Activated CD8-positive, alpha-beta T cell treated with anti-CD3 and anti-CD28 coated beads for 36 hours (primary cell): ENCODE measurements at regions not wholly inside any gene's neighbourhood (a gene's known extent, or its start where the extent isn't known, plus 50 kb on each side); places are given as distances from the start of the nearest gene placed in this dataset.

Experiments used
- ATAC-seq: fragments of 200-7000 bp; cut with Tn5 transposase; one replicate; pipeline ENCODE4 v1.10.0; 2021; ENCODE audit warnings: mild to moderate bottlenecking, moderate library complexity
- CTCF ChIA-PET: fragments of 350-600 bp; sonication (Branson Sonifier 250); formaldehyde crosslinking; loops from one replicate; lab custom pipeline; 2021; ENCODE audit warnings: antibody characterized with exemption; lab: Charles Lee
- POLR2A ChIA-PET: fragments of 350-600 bp; sonication (Branson Sonifier 250); formaldehyde crosslinking; loops from one replicate; lab custom pipeline; 2021; ENCODE audit warnings: antibody characterized with exemption; lab: Charles Lee
- DNase-seq: peaks from one replicate; pipeline ENCODE4 v3.0.0-alpha.2; 2020
- H3K27ac Mint-ChIP-seq: one replicate; pipeline ENCODE4 v1.8.0; 2021; ENCODE audit warnings: mild to moderate bottlenecking, mixed read lengths
- H3K27me3 Mint-ChIP-seq: one replicate; pipeline ENCODE4 v1.8.0; 2021; ENCODE audit warnings: mixed read lengths
- H3K36me3 Mint-ChIP-seq: one replicate; pipeline ENCODE4 v1.8.0; 2021; ENCODE audit warnings: low read depth, mixed read lengths
- H3K4me1 Mint-ChIP-seq: one replicate; pipeline ENCODE4 v1.8.0; 2021; ENCODE audit warnings: low read depth, mixed read lengths
- H3K4me3 Mint-ChIP-seq: one replicate; pipeline ENCODE4 v1.8.0; 2021; ENCODE audit warnings: mild to moderate bottlenecking, moderate library complexity, mixed read lengths
- H3K9me3 Mint-ChIP-seq: one replicate; pipeline ENCODE4 v1.8.0; 2021; ENCODE audit warnings: mixed read lengths
- CTCF ChIP-seq: fragments of 200-600 bp; IDR thresholded peaks from one replicate; pipeline ENCODE4 v1.8.0; 2022; ENCODE audit warnings: antibody characterized with exemption, mild to moderate bottlenecking
- intact Hi-C: fragments of 100-400 bp; cut with micrococcal nuclease; formaldehyde crosslinking; loops from one replicate; pipeline ENCODE4 v1.10.0; 2022

GRCh38 chr10:78850644-78851435 lies 217.9 kb upstream of the ZMIZ1 start:
- H3K27me3 Mint-ChIP-seq = no peaks in the 10 kb centered on the region
- POLR2A ChIA-PET = interaction anchor here (0.6 kb wide), 1 partner anchor 194 kb away, joined by 4 read pairs; no protein-coding TSS in a partner anchor
- no peaks in the 10 kb centered on the region for H3K4me1 Mint-ChIP-seq
- CTCF ChIA-PET = interaction anchor here (0.7 to 1.5 kb wide), 3 partner anchors 17 to 344 kb away, joined by 3 to 6 read pairs (median 3); no protein-coding TSS in a partner anchor
- H3K4me3 Mint-ChIP-seq = no peak overlapping the region
- no peak for TF ChIP-seq CTCF
- no peak for ATAC-seq
- intact Hi-C loops = loop anchor here (10.0 kb wide), 1 partner anchor 344 kb away; no protein-coding TSS in a partner anchor
- no peaks in the 10 kb centered on the region for H3K9me3 Mint-ChIP-seq
- no peak overlapping the region for H3K27ac Mint-ChIP-seq
- DNase-seq = no peak
- H3K36me3 Mint-ChIP-seq = no peaks in the 10 kb centered on the region

GRCh38 chr10:78851647-78852046 lies 217.1 kb upstream of the ZMIZ1 start:
- TF ChIP-seq CTCF = no peak
- intact Hi-C loops = loop anchor here (10.0 kb wide), 1 partner anchor 343 kb away; no protein-coding TSS in a partner anchor
- Mint-ChIP-seq H3K9me3 (no peaks in the 10 kb centered on the region), H3K27ac (no peak overlapping the region), H3K36me3 (no peaks in the 10 kb centered on the region), H3K4me3 (no peak overlapping the region), H3K27me3 (no peaks in the 10 kb centered on the region), H3K4me1 (no peaks in the 10 kb centered on the region)
- DNase-seq (no peak), ATAC-seq (no peak)
- ChIA-PET POLR2A (no interaction called here), CTCF (interaction anchor here (0.8 to 1.5 kb wide), 3 partner anchors 24 to 344 kb away, joined by 3 to 6 read pairs (median 3); no protein-coding TSS in a partner anchor)

GRCh38 chr10:78852466-78853240 lies 216.1 kb upstream of the ZMIZ1 start:
- intact Hi-C loops = loop anchor here (10.0 kb wide), 1 partner anchor 342 kb away; no protein-coding TSS in a partner anchor
- Mint-ChIP-seq H3K27me3 (no peaks in the 10 kb centered on the region), H3K27ac (no peak overlapping the region), H3K4me3 (no peak overlapping the region), H3K4me1 (no peaks in the 10 kb centered on the region), H3K9me3 (no peaks in the 10 kb centered on the region), H3K36me3 (no peaks in the 10 kb centered on the region)
- no peak for TF ChIP-seq CTCF
- ATAC-seq = peak; percentile 49
- CTCF ChIA-PET = interaction anchor here (0.7 to 1.4 kb wide), 5 partner anchors 22 to 334 kb away, joined by 3 read pairs; no protein-coding TSS in a partner anchor
- POLR2A ChIA-PET = interaction anchor here (0.7 kb wide), 1 partner anchor 335 kb away, joined by 3 read pairs; no protein-coding TSS in a partner anchor
- peak; percentile 47 for DNase-seq

GRCh38 chr10:78853864-78854263 lies 214.9 kb upstream of the ZMIZ1 start:
- H3K36me3 Mint-ChIP-seq = no peaks in the 10 kb centered on the region
- no peak overlapping the region for H3K27ac Mint-ChIP-seq
- H3K27me3 Mint-ChIP-seq = no peaks in the 10 kb centered on the region

More at GRCh38 chr10:78853864-78854263, 214.9 kb upstream of the ZMIZ1 start:
- CTCF ChIA-PET = interaction anchor here (0.8 to 1.2 kb wide), 4 partner anchors 64 to 344 kb away, joined by 3 to 7 read pairs (median 3); no protein-coding TSS in a partner anchor
- Mint-ChIP-seq H3K4me1 (no peaks in the 10 kb centered on the region), H3K4me3 (no peak overlapping the region), H3K9me3 (no peaks in the 10 kb centered on the region)
- no peak for TF ChIP-seq CTCF
- no peak for DNase-seq
- POLR2A ChIA-PET = no interaction called here
- intact Hi-C loops = loop anchor here (10.0 kb wide), 1 partner anchor 341 kb away; no protein-coding TSS in a partner anchor
- no peak for ATAC-seq
